ENCODE measurements at regions not wholly inside any gene's neighbourhood (a gene's known extent, or its start where the extent isn't known, plus 50 kb on each side); places are given as distances from the start of the nearest gene placed in this dataset.

- no peak for DNase-seq
- peaks cover 0 to 2% (median 0%) of the 10 kb centered on the region in 7 donors for H3K9me3 Mint-ChIP-seq
- H3K4me3 Mint-ChIP-seq = no peak overlapping the region
- H3K36me3 Mint-ChIP-seq = no peaks in the 10 kb centered on the region
- H3K27me3 Mint-ChIP-seq = peaks cover 0 to 6% (median 5%) of the 10 kb centered on the region in 3 donors
- H3K4me1 Mint-ChIP-seq = no peaks in the 10 kb centered on the region
- no peak overlapping the region for H3K27ac Mint-ChIP-seq
- no peak for ATAC-seq (ENCODE audit: low read depth in 2 of 2)
These were observed 160.3 kb upstream of the ATXN1 start for GRCh38 chr6:16921399-16922110.

DNA sequence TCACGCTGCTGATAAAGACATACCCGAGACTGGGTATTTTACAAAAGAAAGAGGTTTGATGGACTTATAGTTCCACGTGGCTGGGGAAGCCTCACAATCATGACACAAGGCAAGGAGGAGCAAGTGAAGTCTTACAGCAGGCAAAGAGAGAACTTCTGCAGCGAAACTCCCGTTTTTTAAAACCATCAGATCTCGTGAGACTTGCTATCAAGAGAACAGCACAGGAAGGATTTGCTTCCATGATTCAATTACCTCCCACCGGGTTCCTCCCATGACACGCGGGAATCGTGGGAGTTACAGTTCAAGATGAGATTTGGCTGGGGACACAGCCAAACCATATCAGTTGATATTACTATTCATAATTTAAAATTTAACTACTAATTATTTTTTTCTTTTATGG, 157.3 kb upstream of the ATXN1 start:
- Mint-ChIP-seq H3K27me3 (peaks cover 0 to 6% (median 3%) of the 10 kb centered on the region in 3 donors), H3K27ac (no peak overlapping the region), H3K4me1 (no peaks in the 10 kb centered on the region), H3K4me3 (no peak overlapping the region), H3K9me3 (peaks cover 0 to 14% (median 9%) of the 10 kb centered on the region in 7 donors), H3K36me3 (no peaks in the 10 kb centered on the region)
- DNase-seq (no peak), ATAC-seq (ENCODE audit: low read depth in 2 of 2) (no peak)

DNA sequence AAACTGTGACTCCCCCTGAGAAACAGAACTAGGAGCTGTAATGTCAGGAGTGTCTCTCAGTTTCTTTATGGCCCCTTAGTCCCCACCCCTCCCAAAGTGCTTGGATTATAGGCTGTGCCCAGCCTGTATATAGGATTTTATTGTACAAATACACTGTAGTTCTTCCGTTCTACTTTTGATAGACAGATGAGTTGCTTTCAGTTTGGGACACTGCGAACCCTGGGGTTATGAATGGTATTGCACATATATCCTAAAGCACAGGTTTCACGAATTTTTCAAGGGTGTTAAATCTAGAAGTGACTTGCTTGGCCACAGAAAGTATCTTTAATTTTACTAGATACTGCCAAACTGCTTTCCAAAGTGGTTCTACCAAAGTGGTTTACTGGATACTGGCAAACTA, 152.9 kb upstream of the ATXN1 start:
- peaks cover 9 to 38% (median 24%) of the 10 kb centered on the region in 7 donors for H3K9me3 Mint-ChIP-seq
- peaks cover 0 to 4% (median 0%) of the 10 kb centered on the region in 3 donors for H3K27me3 Mint-ChIP-seq
- H3K36me3 Mint-ChIP-seq = peaks cover 0 to 7% of the 10 kb centered on the region in 2 donors
- H3K4me3 Mint-ChIP-seq = no peak overlapping the region
- H3K4me1 Mint-ChIP-seq = no peaks in the 10 kb centered on the region
- no peak overlapping the region for H3K27ac Mint-ChIP-seq
- ATAC-seq (ENCODE audit: low read depth in 2 of 2) (no peak), DNase-seq (no peak)

- no peak for DNase-seq
- H3K9me3 Mint-ChIP-seq = peaks cover 9 to 38% (median 24%) of the 10 kb centered on the region in 7 donors
- H3K27ac Mint-ChIP-seq = no peak overlapping the region
- no peaks in the 10 kb centered on the region for H3K4me1 Mint-ChIP-seq
- no peak overlapping the region for H3K4me3 Mint-ChIP-seq
- no peak for ATAC-seq (ENCODE audit: low read depth in 2 of 2)
- H3K27me3 Mint-ChIP-seq = peaks cover 0 to 4% (median 4%) of the 10 kb centered on the region in 3 donors
- peaks cover 0 to 7% of the 10 kb centered on the region in 2 donors for H3K36me3 Mint-ChIP-seq
These were observed 151.5 kb upstream of the ATXN1 start for GRCh38 chr6:16912756-16913155.

- H3K4me3 Mint-ChIP-seq = no peak overlapping the region
- DNase-seq (no peak), ATAC-seq (ENCODE audit: low read depth in 2 of 2) (no peak)
- H3K9me3 Mint-ChIP-seq = peaks cover 12 to 38% (median 24%) of the 10 kb centered on the region in 7 donors
- no peaks in the 10 kb centered on the region for H3K4me1 Mint-ChIP-seq
- peaks cover 0 to 16% (median 11%) of the 10 kb centered on the region in 3 donors for H3K27me3 Mint-ChIP-seq
- H3K36me3 Mint-ChIP-seq = peaks cover 0 to 7% of the 10 kb centered on the region in 2 donors
- no peak overlapping the region for H3K27ac Mint-ChIP-seq
These were observed 149.8 kb upstream of the ATXN1 start for GRCh38 chr6:16911088-16911487.

DNA sequence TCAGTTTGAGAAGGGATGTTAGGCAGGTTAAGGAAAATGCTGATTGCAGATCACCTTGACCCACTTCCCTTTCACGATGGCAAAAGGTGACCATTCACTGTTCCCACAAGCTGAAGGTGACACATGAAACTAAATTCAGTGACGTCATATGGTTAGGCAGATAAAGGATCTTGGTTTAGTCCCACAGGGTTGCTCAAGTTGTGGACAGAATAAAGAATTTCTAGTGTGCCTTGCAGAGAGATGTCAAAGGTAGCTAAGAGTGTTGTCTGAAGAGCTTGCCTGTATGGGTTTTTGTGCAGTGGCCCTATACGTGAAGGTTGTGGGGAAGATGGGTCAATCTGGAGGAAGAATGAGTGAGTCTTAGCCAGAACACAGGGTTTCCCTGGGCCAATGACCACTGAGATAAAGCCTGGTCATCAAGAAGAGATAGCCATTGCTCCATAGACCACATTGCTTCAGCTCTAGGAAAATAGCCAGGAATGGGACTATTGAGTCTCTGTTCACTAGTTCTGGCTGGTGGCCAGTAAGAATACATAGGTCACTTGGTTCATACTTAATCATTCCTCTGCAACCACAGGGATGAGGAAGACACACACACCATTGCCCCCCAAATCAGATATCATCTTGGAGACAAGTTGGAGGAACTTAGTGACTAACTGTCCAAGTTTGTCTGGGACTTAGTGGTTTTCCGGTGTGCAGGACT, 148.5 kb upstream of the ATXN1 start:
- ATAC-seq (ENCODE audit: low read depth in 2 of 2) = no peak

DNA sequence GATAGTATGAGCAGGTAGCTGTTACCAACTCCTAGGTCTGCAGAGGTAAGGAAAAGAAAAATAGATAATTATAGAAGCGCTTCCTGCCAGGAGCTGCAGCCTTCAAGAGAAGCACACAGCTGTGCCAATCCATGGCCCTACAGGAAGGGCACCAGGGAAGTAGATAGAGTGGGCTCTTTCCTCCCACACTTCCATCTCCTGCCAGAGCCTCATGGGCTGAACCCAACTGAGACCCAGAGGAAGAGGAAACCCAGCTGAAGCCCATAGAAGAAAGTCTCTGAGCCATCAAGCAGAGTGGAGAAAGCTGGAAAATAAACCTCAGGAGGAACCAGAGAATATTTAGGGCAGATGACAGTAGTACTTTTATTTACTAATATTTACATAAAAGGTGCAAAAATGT, 146.7 kb upstream of the ATXN1 start:
- H3K36me3 Mint-ChIP-seq = peaks cover 0 to 7% of the 10 kb centered on the region in 2 donors
- H3K27ac Mint-ChIP-seq = peak overlapping the region in 1 of 6 donors; percentile 36
- no peak overlapping the region for H3K4me3 Mint-ChIP-seq
- DNase-seq (no peak), ATAC-seq (ENCODE audit: low read depth in 2 of 2) (no peak)
- no peaks in the 10 kb centered on the region for H3K4me1 Mint-ChIP-seq
- H3K9me3 Mint-ChIP-seq = peaks cover 8 to 21% (median 12%) of the 10 kb centered on the region in 7 donors
- H3K27me3 Mint-ChIP-seq = peaks cover 9 to 29% (median 28%) of the 10 kb centered on the region in 3 donors

More for the DNA sequence above, 148.5 kb upstream of the ATXN1 start:
- H3K9me3 Mint-ChIP-seq = peaks cover 12 to 36% (median 21%) of the 10 kb centered on the region in 7 donors
- peaks cover 1 to 23% (median 15%) of the 10 kb centered on the region in 3 donors for H3K27me3 Mint-ChIP-seq
- no peak for DNase-seq
- no peak overlapping the region for H3K4me3 Mint-ChIP-seq
- H3K27ac Mint-ChIP-seq = no peak overlapping the region
- H3K36me3 Mint-ChIP-seq = peaks cover 0 to 7% of the 10 kb centered on the region in 2 donors
- no peaks in the 10 kb centered on the region for H3K4me1 Mint-ChIP-seq

- ATAC-seq (ENCODE audit: low read depth in 2 of 2) = no peak
- no peak overlapping the region for H3K27ac Mint-ChIP-seq
- no peaks in the 10 kb centered on the region for H3K36me3 Mint-ChIP-seq
These were observed 143.7 kb upstream of the ATXN1 start for GRCh38 chr6:16904957-16905356.

DNA sequence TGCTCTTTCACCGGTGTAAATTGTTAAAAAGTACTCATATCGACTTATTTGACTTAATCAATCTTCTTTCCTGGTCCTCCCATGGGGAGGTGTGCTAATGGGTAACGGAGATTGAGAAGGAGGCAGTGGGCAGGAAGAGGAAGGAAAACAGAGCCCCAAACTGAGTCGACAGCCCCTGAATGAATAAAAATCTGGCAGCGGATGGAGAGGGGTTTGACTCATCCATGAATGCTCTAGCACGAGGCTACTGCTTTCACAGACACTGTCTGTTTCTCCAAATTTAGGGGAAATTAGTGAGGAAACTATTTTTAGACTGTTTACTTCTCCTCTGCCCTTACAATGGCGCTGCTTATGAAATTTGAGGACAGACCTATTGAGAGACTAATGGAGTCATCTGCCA, 142.2 kb upstream of the ATXN1 start:
- Mint-ChIP-seq H3K4me3 (no peak overlapping the region), H3K9me3 (peaks cover 0 to 20% (median 2%) of the 10 kb centered on the region in 7 donors), H3K27ac (no peak overlapping the region), H3K36me3 (no peaks in the 10 kb centered on the region), H3K27me3 (peaks cover 9 to 29% (median 25%) of the 10 kb centered on the region in 3 donors), H3K4me1 (no peaks in the 10 kb centered on the region)
- no peak for ATAC-seq (ENCODE audit: low read depth in 2 of 2)
- DNase-seq = no peak

More at GRCh38 chr6:16904957-16905356, 143.7 kb upstream of the ATXN1 start:
- H3K27me3 Mint-ChIP-seq = peaks cover 9 to 29% (median 25%) of the 10 kb centered on the region in 3 donors
- H3K4me3 Mint-ChIP-seq = no peak overlapping the region
- H3K4me1 Mint-ChIP-seq = no peaks in the 10 kb centered on the region
- H3K9me3 Mint-ChIP-seq = peaks cover 0 to 12% (median 1%) of the 10 kb centered on the region in 7 donors
- DNase-seq = no peak

DNA sequence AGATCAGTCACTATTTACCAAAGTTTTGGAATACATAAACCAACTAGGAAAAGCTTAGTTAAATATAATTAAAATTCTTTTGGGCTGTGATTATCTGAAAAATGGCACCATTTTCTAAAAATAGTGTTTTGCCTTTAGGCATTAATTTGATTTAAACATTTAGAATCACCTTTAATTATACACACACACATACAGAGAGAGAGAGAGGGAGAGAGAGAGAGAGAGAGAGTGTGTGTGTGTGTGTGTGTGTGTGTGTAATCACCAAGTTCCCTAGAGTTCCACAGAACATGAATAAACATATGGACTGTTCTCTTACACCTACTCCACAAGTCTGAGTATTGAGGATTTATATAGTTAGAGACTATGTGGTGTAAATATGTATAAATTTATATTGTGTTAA, 141.2 kb upstream of the ATXN1 start:
- peaks cover 0 to 20% (median 3%) of the 10 kb centered on the region in 7 donors for H3K9me3 Mint-ChIP-seq
- no peak for DNase-seq
- H3K4me1 Mint-ChIP-seq = no peaks in the 10 kb centered on the region
- peaks cover 9 to 25% (median 23%) of the 10 kb centered on the region in 3 donors for H3K27me3 Mint-ChIP-seq
- ATAC-seq (ENCODE audit: low read depth in 2 of 2) = no peak
- H3K36me3 Mint-ChIP-seq = no peaks in the 10 kb centered on the region
- H3K4me3 Mint-ChIP-seq = no peak overlapping the region
- H3K27ac Mint-ChIP-seq = no peak overlapping the region

- no peak for DNase-seq
- Mint-ChIP-seq H3K27me3 (peaks cover 9 to 23% (median 19%) of the 10 kb centered on the region in 3 donors), H3K27ac (no peak overlapping the region)
These were observed 140.5 kb upstream of the ATXN1 start for GRCh38 chr6:16901782-16902181.

DNA sequence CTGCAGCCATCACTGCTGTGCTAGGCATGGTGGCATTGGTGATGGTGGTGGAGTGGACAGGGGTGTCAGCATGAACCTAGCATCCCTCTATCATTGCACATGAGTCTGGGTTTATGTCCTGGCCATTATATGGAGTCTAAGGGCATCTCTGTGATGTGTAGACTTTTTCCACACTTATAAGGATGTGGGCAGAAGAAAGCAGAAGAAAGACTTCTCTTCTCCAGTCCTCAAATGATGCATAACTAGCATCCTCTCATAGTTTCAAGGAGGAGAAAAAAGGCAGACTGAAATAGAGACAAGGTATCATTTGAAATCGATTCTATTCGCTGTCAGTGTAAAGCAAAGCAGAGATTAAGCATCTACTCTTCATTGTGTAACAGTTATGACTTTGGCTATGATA, 140.0 kb upstream of the ATXN1 start:
- H3K36me3 Mint-ChIP-seq = no peaks in the 10 kb centered on the region
- H3K9me3 Mint-ChIP-seq = peaks cover 0 to 25% (median 2%) of the 10 kb centered on the region in 7 donors
- H3K4me1 Mint-ChIP-seq = no peaks in the 10 kb centered on the region
- peaks cover 9 to 19% (median 14%) of the 10 kb centered on the region in 3 donors for H3K27me3 Mint-ChIP-seq
- ATAC-seq (ENCODE audit: low read depth in 2 of 2) (no peak), DNase-seq (no peak)
- no peak overlapping the region for H3K27ac Mint-ChIP-seq
- H3K4me3 Mint-ChIP-seq = no peak overlapping the region

More at GRCh38 chr6:16901782-16902181, 140.5 kb upstream of the ATXN1 start:
- no peak for ATAC-seq (ENCODE audit: low read depth in 2 of 2)
- Mint-ChIP-seq H3K9me3 (peaks cover 0 to 23% (median 3%) of the 10 kb centered on the region in 7 donors), H3K36me3 (no peaks in the 10 kb centered on the region), H3K4me1 (no peaks in the 10 kb centered on the region), H3K4me3 (no peak overlapping the region)

DNA sequence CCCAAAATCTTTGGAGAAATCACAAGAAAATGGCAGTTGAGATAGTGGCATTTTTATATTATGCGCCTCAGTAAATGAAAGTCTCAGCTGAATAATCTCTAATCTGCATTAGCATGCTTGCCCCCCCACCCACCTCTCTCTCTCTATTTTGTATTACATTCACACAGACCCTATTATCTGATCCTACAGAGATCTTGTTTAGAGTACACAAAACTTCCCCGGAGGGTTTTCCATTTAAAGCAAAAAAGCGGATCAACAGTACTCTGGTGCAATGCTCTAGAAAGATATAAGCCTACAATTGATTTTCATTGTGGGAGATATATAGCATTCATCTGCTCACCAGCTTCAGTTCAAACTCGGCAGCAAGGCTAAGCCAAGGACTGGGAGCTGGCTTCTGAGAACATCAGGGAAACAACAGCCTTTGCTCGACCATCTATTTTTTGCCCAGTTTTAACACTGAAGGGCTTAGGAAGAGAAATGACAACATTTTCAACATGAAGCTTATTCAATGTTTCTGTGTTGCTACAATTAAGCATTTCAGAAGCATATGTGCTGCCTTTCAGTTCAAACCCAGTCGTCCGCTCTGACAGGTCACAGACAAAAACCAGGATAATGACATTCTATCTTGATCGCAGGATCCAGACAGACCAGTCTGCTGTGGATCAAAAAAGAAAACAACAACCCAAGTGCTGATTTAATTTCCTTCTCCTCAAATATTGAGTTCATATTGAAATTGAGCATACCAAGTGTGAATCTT, 137.6 kb upstream of the ATXN1 start:
- Mint-ChIP-seq H3K27me3 (peaks cover 0 to 6% (median 0%) of the 10 kb centered on the region in 3 donors), H3K4me3 (no peak overlapping the region), H3K27ac (no peak overlapping the region), H3K36me3 (no peaks in the 10 kb centered on the region), H3K4me1 (no peaks in the 10 kb centered on the region), H3K9me3 (peaks cover 0 to 27% (median 9%) of the 10 kb centered on the region in 7 donors)
- ATAC-seq (ENCODE audit: low read depth in 2 of 2) (no peak), DNase-seq (no peak)
